Pancreas (tissue), 10 donors: ENCODE measurements at regions not wholly inside any gene's neighbourhood (a gene's known extent, or its start where the extent isn't known, plus 50 kb on each side); places are given as distances from the start of the nearest gene placed in this dataset.
A peak's percentile ranks its signal among the peaks of the same experiment; 100 is the strongest.

Experiments
- ATAC-seq, 4 donors: fragments of 200-7000 bp; cut with Tn5 transposase; one replicate each; pipeline versions ENCODE4 v1.8.0 to v1.9.1; 2020; ENCODE audit warnings: mild to moderate bottlenecking in 4 of 4, moderate library complexity in 4 of 4
- DNase-seq, 6 donors: peaks; one replicate each; pipeline ENCODE4 v3.0.0-alpha.2; 2020
- FAIRE-seq: peaks from 2 replicates; lab custom pipeline; 2012; peaks lifted over from hg19 to GRCh38; lab: Jason Lieb, UNC
- H3K27ac ChIP-seq, 4 donors: fragments of 200-600 bp; sonication (generic); 1 replicate in 3 of 4; 2 replicates in 1 of 4; pipeline versions ENCODE4 v1.5.0 to v1.8.0; 2020
- H3K27me3 ChIP-seq, 4 donors: fragments of 200-600 bp; one replicate each; pipeline ENCODE4 v1.8.0; 2021
- H3K36me3 ChIP-seq, 3 donors: fragments of 200-600 bp; sonication (generic) in 1 of 3; one replicate each; pipeline versions ENCODE4 v1.5.0 to v1.8.0; 2020 to 2021
- H3K4me1 ChIP-seq, 3 donors: fragments of 200-600 bp; one replicate each; pipeline ENCODE4 v1.8.0; 2021
- H3K4me3 ChIP-seq, 4 donors: fragments of 200-600 bp; sonication (generic) in 2 of 4; one replicate each; pipeline versions ENCODE4 v1.5.0 to v1.8.0; 2020 to 2021
- H3K9me3 ChIP-seq, 4 donors: fragments of 200-600 bp; one replicate each; pipeline ENCODE4 v1.8.0; 2021
- CTCF ChIP-seq, 4 donors: fragments of 200-600 bp; sonication (generic) in 3 of 4; IDR thresholded peaks; one replicate each; pipeline versions ENCODE4 v1.5.0 to v1.8.0; 2021; ENCODE audit warnings: antibody characterized with exemption in 4 of 4
- WGBS, 2 donors: extraction: QIAGEN DNeasy Blood & Tissue Kit; methylation state at CpG; one replicate each; pipeline ENCODE4 v1.1.7; 2013; 5-methylcytosine and 5-hydroxymethylcytosine counted together
- intact Hi-C, 3 donors: fragments of 100-400 bp; cut with DNase I; formaldehyde crosslinking; loops; one replicate each; pipeline versions ENCODE4 v1.11.1 to v1.14.2; 2022
- donor health status: healthy with polysubstance abuse.
- donor health status: DM: no; HTN: no; CAD: no; lungs with moderate emphysema.
- donor health status: DM: no; HTN: no; CAD: no.
- donor health status: control.
- donor health status: control.
- donor health status: Bipolar disorder and iron deficiency.
- donor health status: DM: yes; HTN: yes; CAD: no.
- donor health status: DM: no; HTN: no; CAD: no.
- donor health status: DM: no; HTN: no; CAD: no.
- donor health status: DM: yes; HTN: yes; CAD: no.

DNA sequence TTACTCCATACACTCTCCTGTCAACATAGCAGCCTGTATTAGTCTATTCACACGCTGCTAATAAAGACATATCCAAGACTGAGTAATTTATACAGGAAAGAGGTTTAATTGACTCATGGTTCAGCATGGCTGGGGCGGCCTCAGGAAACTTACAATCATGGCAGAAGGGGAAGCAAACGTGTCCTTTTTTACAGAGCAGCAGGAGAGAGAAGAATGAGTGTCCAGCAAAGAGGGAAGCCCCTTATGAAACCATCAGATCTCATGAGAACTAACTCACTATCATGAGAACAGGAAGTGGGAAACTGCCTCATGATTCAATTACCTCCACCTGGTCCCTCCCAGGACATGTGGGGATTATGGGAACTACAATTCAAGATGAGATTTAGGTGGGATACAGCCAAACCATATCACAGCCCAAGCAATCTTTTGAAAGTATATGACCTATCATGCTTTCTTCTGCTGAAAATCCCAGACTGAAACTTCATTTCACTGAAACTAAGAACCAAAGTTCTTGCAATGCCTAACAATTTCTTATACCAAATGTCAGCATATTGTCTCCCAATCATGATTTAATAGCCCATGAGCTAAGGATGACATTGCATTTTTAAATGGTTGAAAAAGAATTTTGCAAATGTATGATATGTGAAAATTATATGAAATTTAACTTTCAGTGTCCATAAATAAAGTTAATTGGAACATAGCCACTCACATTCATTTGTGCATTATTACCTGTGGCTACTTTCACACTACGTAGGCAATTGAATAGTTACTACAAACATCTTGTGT, 686.8 kb upstream of the ZEB2 start:
- no peak for TF ChIP-seq CTCF (IDR thresholded peaks at IDR 0.05)
- ATAC-seq = no peak
- FAIRE-seq = no peak
- WGBS, 2 donors = 75 to 87% methylated on average over 4 of the region's 4 CpGs
- H3K27ac ChIP-seq = no peak overlapping the region
- DNase-seq = no peak
- H3K36me3 ChIP-seq = no peaks in the 10 kb centered on the region
- no peaks in the 10 kb centered on the region for H3K27me3 ChIP-seq
- H3K4me3 ChIP-seq = no peak overlapping the region
- no peaks in the 10 kb centered on the region for H3K9me3 ChIP-seq
- intact Hi-C loops = no loop called here
- no peaks in the 10 kb centered on the region for H3K4me1 ChIP-seq

GRCh38 chr2:145203891-145204290, 684.0 kb upstream of the ZEB2 start:
- WGBS, 2 donors = 94 to 96% methylated on average over 2 of the region's 2 CpGs
- Histone ChIP-seq H3K36me3 (no peaks in the 10 kb centered on the region), H3K9me3 (no peaks in the 10 kb centered on the region), H3K27ac (no peak overlapping the region), H3K4me1 (peaks cover 0 to under 1% (median 0%) of the 10 kb centered on the region in 3 donors), H3K27me3 (no peaks in the 10 kb centered on the region), H3K4me3 (no peak overlapping the region)
- FAIRE-seq = no peak
- intact Hi-C loops = no loop called here
- no peak for TF ChIP-seq CTCF (IDR thresholded peaks at IDR 0.05)
- no peak for DNase-seq
- no peak for ATAC-seq

DNA sequence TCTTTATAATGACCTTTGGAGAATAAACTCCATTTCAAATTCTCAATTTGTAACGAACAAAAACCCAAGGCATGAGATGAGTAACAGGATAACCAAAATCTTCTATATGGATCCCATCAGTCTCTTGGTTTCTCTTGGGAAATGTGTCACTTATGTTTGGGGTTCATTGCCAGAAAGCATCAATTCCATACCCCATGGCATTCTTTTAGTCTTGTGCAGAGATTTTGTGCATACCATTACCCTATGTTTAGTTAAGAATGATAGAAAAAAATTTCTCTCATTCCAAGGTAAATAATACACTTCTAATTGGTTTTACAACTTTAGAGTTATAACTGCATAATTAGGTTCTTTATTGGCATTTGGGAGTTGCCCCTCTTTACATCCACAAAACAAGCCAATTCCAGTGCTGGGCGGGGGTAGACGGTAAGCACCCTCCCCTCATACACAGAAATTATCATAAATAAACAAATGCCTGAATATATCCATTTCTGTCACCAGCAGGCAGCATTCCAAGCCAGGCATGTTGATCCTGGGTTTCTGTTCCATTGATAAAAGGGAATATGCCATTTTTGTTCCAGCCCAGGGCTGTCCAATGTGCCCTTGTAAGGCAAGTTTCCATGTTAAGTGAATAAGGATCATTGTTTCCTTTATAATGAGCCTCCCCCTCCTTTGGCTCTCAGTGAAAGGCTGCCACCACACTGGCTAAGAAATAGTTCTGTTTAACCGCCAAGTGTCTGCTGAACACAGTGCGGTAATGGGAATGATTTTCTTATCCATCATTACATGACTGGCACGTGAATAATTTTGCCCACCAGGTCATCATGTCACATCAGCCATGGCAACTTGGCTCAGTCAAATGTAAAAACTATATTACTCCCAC, 680.1 kb upstream of the ZEB2 start:
- no peak for DNase-seq

GRCh38 chr2:145199042-145199441, 679.1 kb upstream of the ZEB2 start:
- no peak for TF ChIP-seq CTCF (IDR thresholded peaks at IDR 0.05)
- no peak for FAIRE-seq
- DNase-seq = no peak
- intact Hi-C loops = no loop called here
- no peak overlapping the region for H3K27ac ChIP-seq
- peaks cover 0 to 4% (median 0%) of the 10 kb centered on the region in 3 donors for H3K4me1 ChIP-seq
- no peaks in the 10 kb centered on the region for H3K9me3 ChIP-seq
- no peak overlapping the region for H3K4me3 ChIP-seq
- WGBS, 2 donors = 18 to 20% methylated on average over 7 of the region's 7 CpGs
- no peaks in the 10 kb centered on the region for H3K36me3 ChIP-seq
- peak in 3 of 4 donors; percentile 20 to 55 (median 50) for ATAC-seq
- H3K27me3 ChIP-seq = no peaks in the 10 kb centered on the region

More for the DNA sequence above, 680.1 kb upstream of the ZEB2 start:
- ATAC-seq (no peak), FAIRE-seq (no peak)
- Histone ChIP-seq H3K27me3 (no peaks in the 10 kb centered on the region), H3K9me3 (no peaks in the 10 kb centered on the region), H3K4me1 (peaks cover 0 to 4% (median 0%) of the 10 kb centered on the region in 3 donors), H3K27ac (no peak overlapping the region), H3K4me3 (no peak overlapping the region), H3K36me3 (no peaks in the 10 kb centered on the region)
- 84 to 85% methylated on average over 6 of the region's 6 CpGs for WGBS, 2 donors
- no peak for TF ChIP-seq CTCF (IDR thresholded peaks at IDR 0.05)
- intact Hi-C loops = no loop called here
